Hepatocyte (in vitro differentiated cells): ENCODE measurements at regions not wholly inside any gene's neighbourhood (a gene's known extent, or its start where the extent isn't known, plus 50 kb on each side); places are given as distances from the start of the nearest gene placed in this dataset.

Experiments
- DNase-seq: peaks from one replicate; pipeline ENCODE4 v3.0.0-alpha.2; 2016; ENCODE audit warnings: low spot score
- H2AFZ ChIP-seq: fragments of 200-600 bp; sonication (generic); 2 replicates; pipeline ENCODE4 v1.6.0; 2016; ENCODE audit warnings: antibody characterized with exemption, mild to moderate bottlenecking
- H3K27ac ChIP-seq: fragments of 200-600 bp; sonication (generic); 2 replicates; pipeline ENCODE4 v1.5.1; 2016; ENCODE audit warnings: mild to moderate bottlenecking
- H3K27me3 ChIP-seq: fragments of 200-600 bp; sonication (generic); 2 replicates; pipeline ENCODE4 v1.6.1; 2016
- H3K36me3 ChIP-seq: fragments of 200-600 bp; sonication (generic); replicated peaks from 2 replicates; pipeline ENCODE4 v1.5.1; 2016; ENCODE audit warnings: low read depth; ENCODE audit not compliant: insufficient read depth
- H3K4me1 ChIP-seq: fragments of 200-600 bp; sonication (generic); 2 replicates; pipeline ENCODE4 v1.5.1; 2016; ENCODE audit warnings: mild to moderate bottlenecking, moderate library complexity; ENCODE audit not compliant: insufficient read depth
- H3K4me2 ChIP-seq: fragments of 200-600 bp; sonication (generic); 2 replicates; pipeline ENCODE4 v1.6.0; 2016
- H3K4me3 ChIP-seq: fragments of 200-600 bp; sonication (generic); 2 replicates; pipeline ENCODE4 v1.5.1; 2016; ENCODE audit warnings: mild to moderate bottlenecking
- H3K79me2 ChIP-seq: fragments of 200-600 bp; sonication (generic); 2 replicates; pipeline ENCODE4 v1.6.0; 2017; ENCODE audit warnings: mild to moderate bottlenecking
- H3K9me2 ChIP-seq: fragments of 200-600 bp; sonication (generic); replicated peaks from 2 replicates; pipeline ENCODE4 v1.6.0; 2017; ENCODE audit warnings: mild to moderate bottlenecking; ENCODE audit not compliant: insufficient read depth
- H3K9me3 ChIP-seq: fragments of 200-600 bp; sonication (generic); 2 replicates; pipeline ENCODE4 v1.5.1; 2016; ENCODE audit warnings: low read depth, mild to moderate bottlenecking
- H4K20me1 ChIP-seq: fragments of 200-600 bp; sonication (generic); 2 replicates; pipeline ENCODE4 v1.6.0; 2016; ENCODE audit warnings: mild to moderate bottlenecking; ENCODE audit not compliant: insufficient read depth, poor library complexity, severe bottlenecking
- CTCF ChIP-seq: fragments of 200-600 bp; sonication (generic); IDR thresholded peaks from 2 replicates; pipeline ENCODE4 v1.5.1; 2016; ENCODE audit warnings: antibody characterized with exemption, mild to moderate bottlenecking; ENCODE audit not compliant: poor library complexity
- EZH2 ChIP-seq: fragments of 200-600 bp; sonication (generic); IDR thresholded peaks from 2 replicates; pipeline ENCODE4 v1.6.1; 2016; ENCODE audit warnings: antibody characterized with exemption, mild to moderate bottlenecking, borderline replicate concordance
- EZH2phosphoT487 ChIP-seq: fragments of 200-600 bp; sonication (generic); IDR thresholded peaks from one replicate; pipeline ENCODE4 v1.6.1; 2018; ENCODE audit warnings: antibody characterized with exemption, mild to moderate bottlenecking, low read depth, moderate library complexity; ENCODE audit not compliant: unreplicated experiment, severe bottlenecking
- WGBS: methylation state at CpG from one replicate; pipeline ENCODE4 v1.1.6; 2016; ENCODE audit warnings: low lambda C conversion rate; ENCODE audit errors: missing lambda C conversion rate; 5-methylcytosine and 5-hydroxymethylcytosine counted together

GRCh38 chr4:14844061-14844460 is 158.2 kb upstream of the CPEB2 start:
- Histone ChIP-seq H3K4me1 (no peaks in the 10 kb centered on the region), H4K20me1 (no peaks in the 10 kb centered on the region), H3K4me2 (no peak overlapping the region), H3K4me3 (no peak overlapping the region), H2AFZ (no peak overlapping the region), H3K9me2 (no peaks in the 10 kb centered on the region), H3K79me2 (no peaks in the 10 kb centered on the region), H3K27ac (no peak overlapping the region), H3K9me3 (no peaks in the 10 kb centered on the region), H3K36me3 (no peaks in the 10 kb centered on the region), H3K27me3 (no peaks in the 10 kb centered on the region)
- TF ChIP-seq EZH2 (no peak), EZH2phosphoT487 (no peak), CTCF (no peak)
- WGBS, result 68% methylated on average over 4 of the region's 4 CpGs
- DNase-seq, result no peak

GRCh38 chr4:14848229-14848628 is 154.1 kb upstream of the CPEB2 start:
- Histone ChIP-seq H3K4me2 (no peak overlapping the region), H3K9me2 (no peaks in the 10 kb centered on the region), H3K4me1 (no peaks in the 10 kb centered on the region), H2AFZ (no peak overlapping the region), H4K20me1 (no peaks in the 10 kb centered on the region), H3K79me2 (no peaks in the 10 kb centered on the region), H3K27me3 (no peaks in the 10 kb centered on the region), H3K27ac (no peak overlapping the region), H3K36me3 (no peaks in the 10 kb centered on the region), H3K4me3 (no peak overlapping the region), H3K9me3 (no peaks in the 10 kb centered on the region)
- no peak for DNase-seq
- WGBS, result 85% methylated on average over 2 of the region's 2 CpGs
- TF ChIP-seq EZH2phosphoT487, result no peak
- TF ChIP-seq CTCF, result no peak
- TF ChIP-seq EZH2, result no peak

- Histone ChIP-seq H4K20me1 (no peaks in the 10 kb centered on the region), H3K27ac (no peak overlapping the region), H3K9me2 (no peaks in the 10 kb centered on the region), H3K36me3 (no peaks in the 10 kb centered on the region), H3K4me2 (no peak overlapping the region), H3K27me3 (no peaks in the 10 kb centered on the region), H3K4me1 (no peaks in the 10 kb centered on the region), H3K9me3 (no peaks in the 10 kb centered on the region), H3K4me3 (no peak overlapping the region), H2AFZ (no peak overlapping the region), H3K79me2 (no peaks in the 10 kb centered on the region)
- 87% methylated on average over 1 of the region's 1 CpG for WGBS
- TF ChIP-seq EZH2phosphoT487 (no peak), EZH2 (no peak), CTCF (no peak)
- DNase-seq, result no peak
Measured at GRCh38 chr4:14850455-14851097, 151.7 kb upstream of the CPEB2 start.
